ENCODE measurements at regions not wholly inside any gene's neighbourhood (a gene's known extent, or its start where the extent isn't known, plus 50 kb on each side); places are given as distances from the start of the nearest gene placed in this dataset.
"Not testable (repeated sequence)": the region's sequence is repeated elsewhere in the genome, so short reads cannot be mapped to it uniquely, and the experiment has no call there.

DNA sequence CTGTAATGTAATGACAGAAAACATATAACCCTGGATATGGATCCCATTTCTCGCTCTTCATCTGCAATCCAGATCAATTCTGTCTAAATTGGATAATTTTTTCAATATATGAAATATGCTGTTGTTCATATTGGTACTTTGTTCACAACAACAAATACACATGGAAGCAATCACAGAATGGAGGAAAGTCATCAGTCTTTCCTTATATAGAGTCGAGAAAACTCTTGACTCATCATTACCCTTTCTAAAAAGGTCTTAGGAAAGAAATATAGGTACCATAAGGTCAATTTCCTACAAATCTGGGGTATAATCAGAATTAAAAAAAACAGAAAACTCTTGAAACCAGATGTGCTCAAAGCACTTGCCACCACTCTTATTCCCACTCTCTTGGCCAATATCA lies 677.6 kb upstream of the ID4 start:
- no peak for FAIRE-seq

- no peak for FAIRE-seq
These were observed 677.0 kb upstream of the ID4 start for GRCh38 chr6:19160081-19160730.

DNA sequence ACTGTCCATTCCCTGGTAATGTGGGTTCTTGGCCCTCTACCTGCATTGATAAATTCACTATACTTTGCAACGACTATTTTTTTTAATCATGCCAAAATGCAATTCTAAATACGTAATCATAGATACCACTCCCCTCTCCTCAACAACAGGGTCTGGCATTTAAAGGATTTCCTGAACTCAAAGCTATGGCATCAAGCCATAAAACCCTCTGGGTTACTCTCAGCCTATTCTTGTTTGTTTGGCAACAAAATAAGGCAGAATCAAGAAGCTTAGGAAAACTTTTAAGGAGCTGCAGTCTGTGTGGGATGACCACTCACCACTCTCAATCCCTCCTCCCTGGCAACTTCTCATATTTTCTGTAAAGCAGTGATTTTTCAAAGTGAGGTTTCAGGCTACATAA lies 669.9 kb upstream of the ID4 start:
- no peak for FAIRE-seq

- FAIRE-seq: no peak
These were observed 667.8 kb upstream of the ID4 start for GRCh38 chr6:19169366-19169765.

- FAIRE-seq: no peak
These were observed 662.1 kb upstream of the ID4 start for GRCh38 chr6:19175023-19175422.

DNA sequence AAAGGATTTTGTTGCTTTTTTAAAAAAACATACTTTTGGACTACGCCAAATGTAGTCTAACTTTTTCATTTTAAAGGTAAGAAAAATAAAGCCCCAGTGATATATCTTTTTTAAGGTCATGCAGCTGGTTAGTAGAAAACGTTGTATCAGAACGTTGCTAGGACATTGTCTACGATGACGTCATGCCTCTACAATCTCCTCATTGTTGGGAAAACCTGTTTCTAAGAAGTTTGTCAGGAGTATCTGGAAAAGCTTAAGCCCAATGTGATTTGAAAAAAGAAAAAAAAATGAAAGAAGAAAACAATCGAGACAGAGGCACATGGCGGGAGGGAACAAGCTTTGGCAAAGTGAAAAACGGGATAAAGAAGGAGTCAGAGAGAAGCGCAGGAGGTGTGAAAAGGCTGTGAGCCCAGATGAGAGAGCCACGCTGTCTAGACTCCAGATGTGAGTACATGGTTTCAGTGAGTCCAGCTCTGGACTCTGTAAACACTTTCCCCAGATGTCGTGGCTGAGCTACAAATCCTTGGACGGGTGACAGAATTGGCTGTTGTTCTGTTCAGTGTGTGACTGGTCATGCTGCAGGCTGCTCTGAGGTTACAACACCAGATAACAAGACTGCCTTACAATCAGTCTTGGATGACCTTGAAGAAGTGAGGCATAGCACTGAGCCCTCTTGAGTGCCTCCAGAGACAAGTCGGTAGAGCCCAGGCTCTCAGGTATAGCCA lies 656.7 kb upstream of the ID4 start:
- no peak for FAIRE-seq

GRCh38 chr6:19181211-19181610 lies 656.0 kb upstream of the ID4 start:
- FAIRE-seq: no peak

GRCh38 chr6:19193624-19194023 lies 643.5 kb upstream of the ID4 start:
- FAIRE-seq: no peak

DNA sequence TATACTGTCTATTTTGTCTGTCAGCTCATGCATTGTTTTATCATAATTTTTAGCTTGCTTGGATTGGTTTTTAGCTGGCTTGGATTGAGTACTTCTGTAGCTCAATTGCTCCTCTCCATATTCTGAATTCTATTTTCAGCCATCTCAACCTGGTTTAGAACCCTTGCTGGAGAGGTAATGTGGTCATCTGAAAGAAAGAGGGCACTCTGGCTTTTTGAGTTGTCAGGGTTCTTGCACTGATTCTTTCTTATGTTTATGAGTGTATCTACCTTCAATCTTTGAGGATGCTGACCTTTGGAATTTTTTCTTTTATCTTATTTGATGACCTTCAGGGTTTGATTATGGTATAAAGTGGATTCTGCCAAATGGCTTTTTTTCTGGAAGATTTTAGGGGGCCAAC lies 632.7 kb upstream of the ID4 start:
- FAIRE-seq: no peak

- no peak for FAIRE-seq
These were observed 632.1 kb upstream of the ID4 start for GRCh38 chr6:19205076-19205475.

DNA sequence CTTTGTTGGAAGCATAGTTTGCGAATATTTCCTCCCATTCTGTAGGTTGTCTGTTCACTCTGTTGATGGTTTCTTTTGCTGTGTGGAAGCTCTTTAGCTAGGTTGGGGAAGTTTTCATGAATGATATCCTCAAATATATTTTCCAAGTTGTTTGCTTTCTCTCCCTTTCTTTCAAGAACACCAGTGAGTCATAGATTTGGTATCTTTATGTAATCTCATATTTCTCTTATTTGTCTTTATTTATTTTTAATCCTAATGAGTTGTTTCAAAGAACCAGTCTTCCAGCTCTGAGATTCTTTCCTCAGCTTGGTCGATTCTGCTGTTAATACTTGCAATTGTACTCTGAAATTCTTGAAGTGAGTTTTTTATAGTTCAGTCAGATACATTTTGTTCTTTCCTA lies 628.0 kb upstream of the ID4 start:
- no peak for FAIRE-seq

GRCh38 chr6:19210849-19211590 lies 626.1 kb upstream of the ID4 start:
- no peak for FAIRE-seq

DNA sequence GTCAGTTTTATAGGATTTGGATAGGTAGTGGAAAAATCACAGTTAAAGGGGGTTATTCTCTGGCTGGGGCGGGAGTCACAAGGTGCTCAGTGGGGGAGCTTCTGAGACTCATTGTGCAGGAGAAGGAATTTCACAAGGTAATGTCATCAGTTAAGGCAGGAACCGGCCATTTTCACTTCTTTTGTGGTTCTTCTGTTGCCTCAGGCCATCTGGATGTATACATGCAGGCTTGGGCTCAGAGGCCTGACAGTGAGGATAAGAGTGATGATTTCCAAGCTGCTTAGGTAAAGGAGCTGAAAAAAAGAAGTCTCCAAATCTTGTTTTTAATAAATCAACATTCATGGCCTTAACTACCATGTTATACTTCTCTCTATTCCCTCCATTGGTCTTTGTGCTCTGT lies 622.9 kb upstream of the ID4 start:
- no peak for FAIRE-seq

- FAIRE-seq: no peak
These were observed 617.2 kb upstream of the ID4 start for GRCh38 chr6:19219931-19220330.

DNA sequence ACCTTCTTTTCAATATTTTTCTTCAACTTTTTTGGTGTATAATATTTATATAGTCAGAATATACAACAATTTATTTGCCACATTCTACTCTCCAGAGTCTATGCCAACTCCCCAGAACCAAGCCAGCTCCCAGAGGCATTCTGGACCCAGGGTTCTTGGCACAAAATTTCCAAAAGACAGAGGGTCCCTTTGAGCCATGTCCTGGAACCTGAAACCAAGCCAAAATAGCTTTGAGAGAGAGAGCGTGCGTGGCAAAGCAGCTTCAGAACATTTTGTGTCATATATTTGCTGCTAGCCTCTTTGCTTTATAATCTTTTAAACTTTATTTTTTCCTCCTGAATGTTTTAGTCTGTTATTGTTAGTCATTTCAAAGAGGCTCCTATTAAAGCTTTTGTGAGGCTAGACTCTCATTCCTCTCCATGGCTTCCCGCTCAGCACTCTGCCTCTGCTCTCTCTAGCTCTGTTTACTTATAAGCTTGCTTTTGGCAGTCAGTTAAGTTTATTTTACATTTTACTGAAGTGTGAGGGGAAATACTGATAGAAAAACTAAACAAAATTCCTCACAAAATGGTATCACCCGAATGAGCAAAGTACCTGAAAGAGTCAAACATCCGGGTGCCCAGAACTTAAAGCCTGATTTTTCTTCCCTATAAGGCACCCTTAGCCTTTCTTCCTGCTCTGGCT lies 605.1 kb upstream of the ID4 start:
- no peak for FAIRE-seq

GRCh38 chr6:19245656-19246055 lies 591.5 kb upstream of the ID4 start:
- no peak for FAIRE-seq

DNA sequence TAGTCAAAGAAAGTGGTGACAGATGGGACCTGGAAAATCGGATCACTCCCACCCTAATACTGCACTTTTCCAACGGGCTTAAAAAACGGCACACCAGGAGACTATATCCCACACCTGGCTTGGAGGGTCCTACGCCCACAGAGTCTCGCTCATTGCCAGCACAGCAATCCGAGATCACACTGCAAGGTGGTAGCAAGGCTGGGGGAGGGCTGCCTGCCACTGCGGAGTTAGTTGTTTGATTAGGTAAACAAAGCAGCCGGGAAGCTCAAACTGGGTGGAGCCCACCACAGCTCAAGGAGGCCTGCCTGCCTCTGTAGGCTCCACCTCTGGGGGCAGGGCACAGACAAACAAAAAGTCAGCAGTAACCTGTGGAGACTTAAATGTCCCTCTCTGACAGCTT lies 590.0 kb upstream of the ID4 start:
- not testable (repeated sequence) for FAIRE-seq

GRCh38 chr6:19256123-19256522 lies 581.0 kb upstream of the ID4 start:
- not testable (repeated sequence) for FAIRE-seq

DNA sequence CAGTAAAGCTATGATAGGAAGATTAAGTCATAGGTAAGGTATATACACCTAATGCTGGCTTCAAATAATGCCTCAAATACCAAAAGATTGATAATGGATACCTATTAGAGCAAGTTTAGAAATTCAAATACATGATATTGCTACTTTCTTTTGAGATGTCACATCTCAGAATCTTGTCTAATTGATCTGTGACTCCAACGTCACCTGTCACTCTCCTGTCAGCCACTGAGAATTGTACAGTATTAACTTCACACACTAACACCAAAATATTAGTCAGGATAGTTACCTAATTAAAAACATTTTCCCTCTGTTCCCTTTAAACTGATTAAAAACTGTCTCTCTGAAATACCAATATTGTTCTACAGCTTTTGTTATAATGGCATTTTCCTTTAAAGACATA lies 575.5 kb upstream of the ID4 start:
- no peak for FAIRE-seq

DNA sequence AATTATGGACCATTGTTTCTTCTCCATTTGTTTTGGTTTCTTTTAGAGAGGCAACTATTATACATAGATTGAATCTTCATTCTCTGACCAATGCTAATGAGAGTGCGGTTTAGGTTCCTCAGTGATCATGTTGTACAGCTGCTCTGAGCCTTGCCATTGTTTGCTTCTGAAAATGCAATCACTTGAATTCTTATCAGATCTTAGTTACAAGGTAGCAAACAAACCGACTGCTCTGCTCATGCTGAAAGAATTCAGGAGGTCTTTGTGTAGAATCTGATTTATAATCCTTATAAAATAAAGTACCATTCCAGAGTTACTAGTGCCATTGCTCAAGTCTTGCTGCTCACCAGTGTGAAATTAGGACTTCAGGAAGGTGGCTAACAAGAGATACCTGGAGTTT lies 569.1 kb upstream of the ID4 start:
- FAIRE-seq: no peak

- FAIRE-seq: no peak
These were observed 568.5 kb upstream of the ID4 start for GRCh38 chr6:19268718-19269117.

DNA sequence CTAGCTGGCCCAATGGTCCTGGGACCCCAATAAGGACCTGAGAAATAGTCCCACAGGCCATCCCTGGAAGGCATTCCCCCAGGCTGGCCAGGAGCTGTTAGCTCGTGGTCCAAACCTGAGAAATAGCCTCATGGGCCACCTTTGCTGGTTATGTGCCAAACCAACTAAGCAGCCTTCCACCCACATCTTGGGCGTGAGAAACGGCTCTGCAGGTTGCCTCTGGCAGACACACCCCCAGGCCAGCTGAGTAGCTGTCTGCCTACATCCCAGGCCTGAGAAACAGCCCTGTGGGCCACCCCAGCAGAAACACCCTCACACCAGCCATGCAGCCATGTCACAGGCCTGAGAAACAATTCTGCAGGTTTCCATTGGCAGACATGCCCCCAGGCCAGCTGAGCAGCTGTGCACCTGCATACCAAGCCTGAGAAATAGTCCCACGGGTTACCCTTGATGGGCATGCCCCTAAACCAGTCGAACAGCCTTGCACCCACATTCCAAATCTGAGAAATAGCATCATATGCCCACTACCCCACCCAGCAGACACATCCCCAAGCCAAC lies 567.8 kb upstream of the ID4 start:
- no peak for FAIRE-seq

DNA sequence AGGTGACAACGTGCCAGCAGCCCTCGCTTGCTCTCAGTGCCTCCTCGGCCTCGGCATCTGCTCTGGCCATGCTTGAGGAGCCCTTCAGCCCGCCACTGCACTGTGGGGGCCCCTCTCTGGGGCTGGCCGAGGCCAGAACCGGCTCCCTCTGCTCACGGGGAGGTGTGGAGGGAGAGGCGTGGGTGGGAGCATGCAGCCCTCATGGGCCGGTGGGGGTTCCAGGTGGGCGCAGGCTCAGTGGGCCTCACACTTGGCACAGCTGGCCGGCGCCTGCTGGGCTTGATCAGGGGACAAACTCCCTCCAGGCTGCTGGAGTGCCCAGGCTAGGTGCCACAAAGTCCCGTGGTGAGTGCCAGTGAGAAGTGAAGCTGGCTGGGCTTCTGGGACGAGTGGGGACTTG lies 566.6 kb upstream of the ID4 start:
- FAIRE-seq: no peak
